ENCODE measurements at regions not wholly inside any gene's neighbourhood (a gene's known extent, or its start where the extent isn't known, plus 50 kb on each side); places are given as distances from the start of the nearest gene placed in this dataset.

GRCh38 chrX:147763131-147763530 is 148.6 kb upstream of the FMR1 start:
- no peak for DNase-seq (ENCODE audit: low read depth)
- TF ChIP-seq CTCF (IDR thresholded peaks at IDR 0.05; ENCODE audit: insufficient read depth, low read depth, low read length, missing control alignments) = no peak
- H3K4me3 ChIP-seq (ENCODE audit: low read length) = no peak overlapping the region

GRCh38 chrX:147764868-147765267 is 146.9 kb upstream of the FMR1 start:
- DNase-seq (ENCODE audit: low read depth) = no peak
- H3K4me3 ChIP-seq (ENCODE audit: low read length) = no peak overlapping the region
- no peak for TF ChIP-seq CTCF (IDR thresholded peaks at IDR 0.05; ENCODE audit: insufficient read depth, low read depth, low read length, missing control alignments)

GRCh38 chrX:147770858-147771257 is 140.9 kb upstream of the FMR1 start:
- no peak overlapping the region for H3K4me3 ChIP-seq (ENCODE audit: low read length)
- DNase-seq (ENCODE audit: low read depth) = no peak
- no peak for TF ChIP-seq CTCF (IDR thresholded peaks at IDR 0.05; ENCODE audit: insufficient read depth, low read depth, low read length, missing control alignments)

GRCh38 chrX:147776988-147777387 is 134.7 kb upstream of the FMR1 start:
- no peak for TF ChIP-seq CTCF (IDR thresholded peaks at IDR 0.05; ENCODE audit: insufficient read depth, low read depth, low read length, missing control alignments)
- H3K4me3 ChIP-seq (ENCODE audit: low read length) = no peak overlapping the region
- DNase-seq (ENCODE audit: low read depth) = no peak

- no peak for DNase-seq (ENCODE audit: low read depth)
- no peak overlapping the region for H3K4me3 ChIP-seq (ENCODE audit: low read length)
- no peak for TF ChIP-seq CTCF (IDR thresholded peaks at IDR 0.05; ENCODE audit: insufficient read depth, low read depth, low read length, missing control alignments)
Measured at GRCh38 chrX:147779173-147779572, 132.5 kb upstream of the FMR1 start.

- no peak overlapping the region for H3K4me3 ChIP-seq (ENCODE audit: low read length)
- TF ChIP-seq CTCF (IDR thresholded peaks at IDR 0.05; ENCODE audit: insufficient read depth, low read depth, low read length, missing control alignments) = no peak
- no peak for DNase-seq (ENCODE audit: low read depth)
Measured at GRCh38 chrX:147781844-147782243, 129.9 kb upstream of the FMR1 start.

GRCh38 chrX:147788641-147789350 is 122.9 kb upstream of the FMR1 start:
- no peak overlapping the region for H3K4me3 ChIP-seq (ENCODE audit: low read length)
- no peak for DNase-seq (ENCODE audit: low read depth)
- no peak for TF ChIP-seq CTCF (IDR thresholded peaks at IDR 0.05; ENCODE audit: insufficient read depth, low read depth, low read length, missing control alignments)

Data from epithelial cell of esophagus (primary cell).